ENCODE measurements at regions not wholly inside any gene's neighbourhood (a gene's known extent, or its start where the extent isn't known, plus 50 kb on each side); places are given as distances from the start of the nearest gene placed in this dataset.
"Not testable (repeated sequence)": the region's sequence is repeated elsewhere in the genome, so short reads cannot be mapped to it uniquely, and the experiment has no call there.

- no peaks in the 10 kb centered on the region for H3K36me3 ChIP-seq (ENCODE audit: control insufficient read depth, insufficient read depth, low read length)
- H3K4me1 ChIP-seq (ENCODE audit: control insufficient read depth, insufficient read depth, low read length), result peaks cover 4% of the 10 kb centered on the region
- no peaks in the 10 kb centered on the region for H3K27me3 ChIP-seq (ENCODE audit: control insufficient read depth, insufficient read depth, low read length)
- no peaks in the 10 kb centered on the region for H3K9me3 ChIP-seq (ENCODE audit: control insufficient read depth, insufficient read depth, low read length)
- H3K4me3 ChIP-seq (ENCODE audit: low read depth, low read length), result no peak overlapping the region
- no peak overlapping the region for H3K9ac ChIP-seq (ENCODE audit: low read depth, low read length)
Observed at GRCh38 chr3:72036899-72037298, 252.0 kb upstream of the PROK2 start.

DNA sequence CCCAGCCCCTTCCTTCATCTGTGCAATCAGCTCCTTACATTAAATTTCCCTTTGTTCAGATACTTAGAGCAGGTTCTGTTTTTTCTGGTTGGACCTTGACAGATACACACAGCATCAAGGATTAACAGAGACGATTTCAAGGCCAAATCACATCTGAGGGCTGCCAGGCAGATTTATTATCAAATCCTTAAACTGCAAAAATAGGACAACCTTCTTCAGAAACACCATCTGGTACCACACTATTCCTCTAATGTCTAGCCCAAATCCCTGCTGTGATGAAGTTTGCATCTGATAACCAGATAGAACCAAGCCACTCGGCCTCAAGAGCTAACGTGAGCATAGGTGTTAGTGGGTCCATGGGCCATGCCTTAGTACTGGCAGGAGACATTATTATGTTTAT is 250.7 kb upstream of the PROK2 start:
- peaks cover 4% of the 10 kb centered on the region for H3K4me1 ChIP-seq (ENCODE audit: control insufficient read depth, insufficient read depth, low read length)
- H3K4me3 ChIP-seq (ENCODE audit: low read depth, low read length), result no peak overlapping the region
- H3K36me3 ChIP-seq (ENCODE audit: control insufficient read depth, insufficient read depth, low read length), result no peaks in the 10 kb centered on the region
- no peaks in the 10 kb centered on the region for H3K9me3 ChIP-seq (ENCODE audit: control insufficient read depth, insufficient read depth, low read length)
- no peak overlapping the region for H3K9ac ChIP-seq (ENCODE audit: low read depth, low read length)
- no peaks in the 10 kb centered on the region for H3K27me3 ChIP-seq (ENCODE audit: control insufficient read depth, insufficient read depth, low read length)

DNA sequence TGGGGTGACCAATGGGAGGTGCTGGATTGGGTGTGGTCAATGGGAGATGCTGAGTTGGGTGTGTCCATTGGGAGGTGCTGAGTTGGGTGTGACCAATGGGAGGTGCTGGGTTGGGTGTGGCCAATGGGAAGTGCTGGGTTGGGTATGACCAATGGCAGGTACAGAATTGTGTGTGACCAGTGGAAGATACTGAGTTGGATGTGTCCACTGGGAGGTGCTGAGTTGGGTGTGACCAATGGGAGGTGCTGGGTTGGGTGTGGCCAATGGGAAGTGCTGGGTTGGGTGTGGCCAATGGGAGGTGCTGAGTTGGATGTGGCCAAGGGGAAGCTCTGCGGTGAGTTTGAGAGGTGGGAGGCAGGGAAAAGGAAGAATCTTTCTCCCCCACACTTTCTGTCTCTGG is 250.0 kb upstream of the PROK2 start:
- Histone ChIP-seq H3K9ac (ENCODE audit: low read depth, low read length) (no peak overlapping the region), H3K36me3 (ENCODE audit: control insufficient read depth, insufficient read depth, low read length) (no peaks in the 10 kb centered on the region), H3K27me3 (ENCODE audit: control insufficient read depth, insufficient read depth, low read length) (no peaks in the 10 kb centered on the region), H3K4me1 (ENCODE audit: control insufficient read depth, insufficient read depth, low read length) (peaks cover 4% of the 10 kb centered on the region), H3K9me3 (ENCODE audit: control insufficient read depth, insufficient read depth, low read length) (no peaks in the 10 kb centered on the region), H3K4me3 (ENCODE audit: low read depth, low read length) (no peak overlapping the region)

DNA sequence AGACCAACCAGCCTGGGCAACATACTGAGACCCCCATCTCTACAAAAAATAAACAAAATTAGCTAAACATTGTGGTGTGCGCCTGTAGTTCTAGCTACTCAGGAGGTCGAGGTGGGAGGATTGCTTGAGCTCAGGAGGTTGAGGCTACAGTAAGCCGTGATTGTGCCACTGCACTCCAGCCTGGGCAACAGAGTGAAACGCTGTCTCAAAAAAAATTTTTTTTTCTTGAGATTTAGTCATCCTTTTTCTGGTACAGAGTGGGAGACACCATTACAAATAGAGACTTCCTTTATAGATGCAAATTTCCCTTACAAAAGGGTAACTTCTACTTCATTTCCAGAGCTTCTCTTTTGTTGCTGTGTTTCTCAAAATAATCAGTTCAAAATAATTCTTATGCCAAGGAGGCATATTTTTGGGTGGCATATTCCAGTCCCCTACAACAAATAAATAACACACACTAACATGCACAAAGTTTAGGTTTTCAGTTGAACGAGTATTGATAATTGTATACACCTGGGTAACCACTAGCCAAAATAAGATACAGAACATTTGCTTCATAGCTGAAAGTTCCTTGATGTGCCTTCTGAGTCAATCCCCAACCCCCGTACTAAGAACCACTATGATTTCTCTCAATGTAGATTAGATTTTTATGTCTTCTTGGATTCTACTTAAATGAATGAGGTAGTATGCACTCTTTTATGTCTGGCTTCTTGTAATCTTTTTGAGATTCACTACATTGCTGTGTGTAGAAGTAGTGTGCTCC is 248.9 kb upstream of the PROK2 start:
- Histone ChIP-seq H3K36me3 (ENCODE audit: control insufficient read depth, insufficient read depth, low read length) (no peaks in the 10 kb centered on the region), H3K9me3 (ENCODE audit: control insufficient read depth, insufficient read depth, low read length) (no peaks in the 10 kb centered on the region), H3K9ac (ENCODE audit: low read depth, low read length) (no peak overlapping the region), H3K27me3 (ENCODE audit: control insufficient read depth, insufficient read depth, low read length) (no peaks in the 10 kb centered on the region), H3K4me3 (ENCODE audit: low read depth, low read length) (no peak overlapping the region), H3K4me1 (ENCODE audit: control insufficient read depth, insufficient read depth, low read length) (peaks cover 9% of the 10 kb centered on the region)

- no peaks in the 10 kb centered on the region for H3K27me3 ChIP-seq (ENCODE audit: control insufficient read depth, insufficient read depth, low read length)
- H3K9ac ChIP-seq (ENCODE audit: low read depth, low read length), result no peak overlapping the region
- no peaks in the 10 kb centered on the region for H3K9me3 ChIP-seq (ENCODE audit: control insufficient read depth, insufficient read depth, low read length)
- no peaks in the 10 kb centered on the region for H3K36me3 ChIP-seq (ENCODE audit: control insufficient read depth, insufficient read depth, low read length)
- no peak overlapping the region for H3K4me3 ChIP-seq (ENCODE audit: low read depth, low read length)
- H3K4me1 ChIP-seq (ENCODE audit: control insufficient read depth, insufficient read depth, low read length), result peaks cover 9% of the 10 kb centered on the region
Observed at GRCh38 chr3:72032441-72033135, 247.6 kb upstream of the PROK2 start.

GRCh38 chr3:72031581-72031980 is 246.6 kb upstream of the PROK2 start:
- Histone ChIP-seq H3K36me3 (ENCODE audit: control insufficient read depth, insufficient read depth, low read length) (no peaks in the 10 kb centered on the region), H3K4me1 (ENCODE audit: control insufficient read depth, insufficient read depth, low read length) (peaks cover 9% of the 10 kb centered on the region), H3K4me3 (ENCODE audit: low read depth, low read length) (no peak overlapping the region), H3K9ac (ENCODE audit: low read depth, low read length) (no peak overlapping the region), H3K27me3 (ENCODE audit: control insufficient read depth, insufficient read depth, low read length) (no peaks in the 10 kb centered on the region), H3K9me3 (ENCODE audit: control insufficient read depth, insufficient read depth, low read length) (no peaks in the 10 kb centered on the region)

GRCh38 chr3:72030296-72030695 is 245.3 kb upstream of the PROK2 start:
- not testable (repeated sequence) for H3K36me3 ChIP-seq (ENCODE audit: control insufficient read depth, insufficient read depth, low read length); H3K9ac ChIP-seq (ENCODE audit: low read depth, low read length); H3K4me1 ChIP-seq (ENCODE audit: control insufficient read depth, insufficient read depth, low read length); H3K4me3 ChIP-seq (ENCODE audit: low read depth, low read length); H3K27me3 ChIP-seq (ENCODE audit: control insufficient read depth, insufficient read depth, low read length); H3K9me3 ChIP-seq (ENCODE audit: control insufficient read depth, insufficient read depth, low read length)

- H3K9me3 ChIP-seq (ENCODE audit: control insufficient read depth, insufficient read depth, low read length); H3K36me3 ChIP-seq (ENCODE audit: control insufficient read depth, insufficient read depth, low read length); H3K4me1 ChIP-seq (ENCODE audit: control insufficient read depth, insufficient read depth, low read length): not testable (repeated sequence)
Observed at GRCh38 chr3:72028726-72029125, 243.8 kb upstream of the PROK2 start.

GRCh38 chr3:72028307-72028706 is 243.4 kb upstream of the PROK2 start:
- not testable (repeated sequence) for H3K4me1 ChIP-seq (ENCODE audit: control insufficient read depth, insufficient read depth, low read length)

More at GRCh38 chr3:72028726-72029125, 243.8 kb upstream of the PROK2 start:
- peak overlapping the region; percentile 13 for H3K4me3 ChIP-seq (ENCODE audit: low read depth, low read length)
- H3K27me3 ChIP-seq (ENCODE audit: control insufficient read depth, insufficient read depth, low read length); H3K9ac ChIP-seq (ENCODE audit: low read depth, low read length): not testable (repeated sequence)

GRCh38 chr3:72027728-72028127 is 242.8 kb upstream of the PROK2 start:
- H3K4me3 ChIP-seq (ENCODE audit: low read depth, low read length); H3K36me3 ChIP-seq (ENCODE audit: control insufficient read depth, insufficient read depth, low read length); H3K4me1 ChIP-seq (ENCODE audit: control insufficient read depth, insufficient read depth, low read length); H3K9ac ChIP-seq (ENCODE audit: low read depth, low read length); H3K27me3 ChIP-seq (ENCODE audit: control insufficient read depth, insufficient read depth, low read length); H3K9me3 ChIP-seq (ENCODE audit: control insufficient read depth, insufficient read depth, low read length): not testable (repeated sequence)

More at GRCh38 chr3:72028307-72028706, 243.4 kb upstream of the PROK2 start:
- H3K9ac ChIP-seq (ENCODE audit: low read depth, low read length); H3K9me3 ChIP-seq (ENCODE audit: control insufficient read depth, insufficient read depth, low read length); H3K36me3 ChIP-seq (ENCODE audit: control insufficient read depth, insufficient read depth, low read length); H3K27me3 ChIP-seq (ENCODE audit: control insufficient read depth, insufficient read depth, low read length): not testable (repeated sequence)
- peak overlapping the region; percentile 13 for H3K4me3 ChIP-seq (ENCODE audit: low read depth, low read length)

GRCh38 chr3:72022027-72022426 is 237.1 kb upstream of the PROK2 start:
- Histone ChIP-seq H3K27me3 (ENCODE audit: control insufficient read depth, insufficient read depth, low read length) (no peaks in the 10 kb centered on the region), H3K4me1 (ENCODE audit: control insufficient read depth, insufficient read depth, low read length) (no peaks in the 10 kb centered on the region), H3K4me3 (ENCODE audit: low read depth, low read length) (no peak overlapping the region), H3K9me3 (ENCODE audit: control insufficient read depth, insufficient read depth, low read length) (peaks cover 10% of the 10 kb centered on the region), H3K9ac (ENCODE audit: low read depth, low read length) (no peak overlapping the region), H3K36me3 (ENCODE audit: control insufficient read depth, insufficient read depth, low read length) (no peaks in the 10 kb centered on the region)

GRCh38 chr3:72021531-72021930 is 236.6 kb upstream of the PROK2 start:
- Histone ChIP-seq H3K27me3 (ENCODE audit: control insufficient read depth, insufficient read depth, low read length) (no peaks in the 10 kb centered on the region), H3K4me3 (ENCODE audit: low read depth, low read length) (no peak overlapping the region), H3K4me1 (ENCODE audit: control insufficient read depth, insufficient read depth, low read length) (no peaks in the 10 kb centered on the region), H3K9me3 (ENCODE audit: control insufficient read depth, insufficient read depth, low read length) (peaks cover 10% of the 10 kb centered on the region), H3K36me3 (ENCODE audit: control insufficient read depth, insufficient read depth, low read length) (no peaks in the 10 kb centered on the region), H3K9ac (ENCODE audit: low read depth, low read length) (no peak overlapping the region)
